ENCODE measurements at regions not wholly inside any gene's neighbourhood (a gene's known extent, or its start where the extent isn't known, plus 50 kb on each side); places are given as distances from the start of the nearest gene placed in this dataset.
A peak's percentile ranks its signal among the peaks of the same experiment; 100 is the strongest.

DNA sequence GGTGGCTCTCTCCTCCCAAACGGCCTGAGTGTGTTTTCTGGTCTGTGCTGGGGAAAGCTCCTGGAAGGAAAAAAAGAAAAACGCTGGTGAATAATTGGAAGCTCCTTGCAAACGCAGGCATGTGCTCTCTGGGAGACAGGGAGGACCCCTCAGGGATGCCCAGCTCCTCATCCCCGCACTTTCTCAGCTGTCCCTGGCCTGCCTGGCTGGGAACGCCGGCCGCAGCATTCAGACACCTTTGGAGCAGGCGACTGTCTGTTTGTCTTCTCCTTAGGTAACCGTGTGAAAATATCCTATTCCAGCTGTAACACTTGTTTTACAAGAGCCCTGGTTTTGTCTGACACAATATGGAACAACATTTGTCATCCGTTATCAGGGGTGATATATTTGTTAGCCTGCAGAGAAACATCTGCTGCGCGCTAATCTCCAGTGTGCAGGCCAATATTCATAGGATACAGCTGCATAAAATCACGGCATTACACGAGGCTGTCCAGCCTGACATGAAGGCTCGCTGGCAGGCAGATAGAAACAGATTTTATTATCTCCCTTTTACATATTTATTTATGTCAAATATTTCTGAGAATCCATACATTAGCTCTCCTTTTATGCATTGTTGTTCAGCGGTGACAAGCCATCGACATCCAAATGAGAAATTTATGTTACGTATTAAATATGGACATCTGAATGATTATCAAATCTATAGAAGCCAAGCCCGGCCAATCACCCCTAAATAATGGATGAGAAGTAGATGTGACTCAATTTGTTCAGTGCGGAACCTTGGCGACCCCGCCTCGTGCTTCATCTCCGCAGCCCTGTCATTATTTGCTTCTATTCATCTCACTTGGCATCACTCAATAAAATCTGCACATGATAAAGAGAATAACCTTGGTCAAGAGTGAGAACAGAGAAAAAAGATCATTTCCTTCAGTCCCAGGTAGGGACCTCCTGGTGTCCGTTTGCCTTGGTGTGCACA is 675.1 kb upstream of the SALL3 start:
- peaks cover 0 to 5% of the 10 kb centered on the region in 2 donors for H3K27me3 ChIP-seq
- H3K4me3 ChIP-seq, result no peak overlapping the region
- DNase-seq, result peak in 2 of 4 donors; percentile 54 to 60
- H3K27ac ChIP-seq, result no peak overlapping the region
- intact Hi-C loops (cut with DNase I), result no loop called here
- no peaks in the 10 kb centered on the region for H3K36me3 ChIP-seq
- H3K9me3 ChIP-seq, result no peaks in the 10 kb centered on the region
- no peaks in the 10 kb centered on the region for H3K4me1 ChIP-seq
- no peak for ATAC-seq
- TF ChIP-seq, protein P1, sequence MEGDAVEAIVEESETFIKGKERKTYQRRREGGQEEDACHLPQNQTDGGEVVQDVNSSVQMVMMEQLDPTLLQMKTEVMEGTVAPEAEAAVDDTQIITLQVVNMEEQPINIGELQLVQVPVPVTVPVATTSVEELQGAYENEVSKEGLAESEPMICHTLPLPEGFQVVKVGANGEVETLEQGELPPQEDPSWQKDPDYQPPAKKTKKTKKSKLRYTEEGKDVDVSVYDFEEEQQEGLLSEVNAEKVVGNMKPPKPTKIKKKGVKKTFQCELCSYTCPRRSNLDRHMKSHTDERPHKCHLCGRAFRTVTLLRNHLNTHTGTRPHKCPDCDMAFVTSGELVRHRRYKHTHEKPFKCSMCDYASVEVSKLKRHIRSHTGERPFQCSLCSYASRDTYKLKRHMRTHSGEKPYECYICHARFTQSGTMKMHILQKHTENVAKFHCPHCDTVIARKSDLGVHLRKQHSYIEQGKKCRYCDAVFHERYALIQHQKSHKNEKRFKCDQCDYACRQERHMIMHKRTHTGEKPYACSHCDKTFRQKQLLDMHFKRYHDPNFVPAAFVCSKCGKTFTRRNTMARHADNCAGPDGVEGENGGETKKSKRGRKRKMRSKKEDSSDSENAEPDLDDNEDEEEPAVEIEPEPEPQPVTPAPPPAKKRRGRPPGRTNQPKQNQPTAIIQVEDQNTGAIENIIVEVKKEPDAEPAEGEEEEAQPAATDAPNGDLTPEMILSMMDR (IDR thresholded peaks at IDR 0.05), result no peak

DNA sequence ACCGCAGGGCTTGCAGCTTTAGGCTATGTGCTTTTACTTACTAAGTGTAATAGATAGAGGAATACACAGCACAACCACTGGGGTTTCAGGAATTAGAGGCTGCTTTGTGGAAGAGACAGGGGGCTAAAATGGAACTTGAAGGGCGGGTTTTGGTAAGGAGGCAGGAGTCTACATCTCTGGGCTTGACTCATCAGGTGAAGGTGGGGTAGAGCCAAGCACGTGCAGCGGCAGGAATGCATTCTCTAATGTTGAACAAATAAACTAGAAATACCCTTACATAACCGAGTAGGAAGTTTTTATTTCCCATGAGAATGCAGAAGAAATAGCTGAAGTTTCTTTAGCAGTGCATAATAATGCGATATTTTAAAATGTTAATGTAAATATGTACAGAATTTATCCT is 673.8 kb upstream of the SALL3 start:
- DNase-seq, result no peak
- TF ChIP-seq, protein P1 (IDR thresholded peaks at IDR 0.05), result no peak
- Histone ChIP-seq H3K4me3 (no peak overlapping the region), H3K4me1 (no peaks in the 10 kb centered on the region), H3K36me3 (no peaks in the 10 kb centered on the region), H3K27me3 (peaks cover 0 to 7% of the 10 kb centered on the region in 2 donors), H3K9me3 (no peaks in the 10 kb centered on the region), H3K27ac (no peak overlapping the region)
- intact Hi-C loops (cut with DNase I), result no loop called here
- ATAC-seq, result peak; percentile 33

DNA sequence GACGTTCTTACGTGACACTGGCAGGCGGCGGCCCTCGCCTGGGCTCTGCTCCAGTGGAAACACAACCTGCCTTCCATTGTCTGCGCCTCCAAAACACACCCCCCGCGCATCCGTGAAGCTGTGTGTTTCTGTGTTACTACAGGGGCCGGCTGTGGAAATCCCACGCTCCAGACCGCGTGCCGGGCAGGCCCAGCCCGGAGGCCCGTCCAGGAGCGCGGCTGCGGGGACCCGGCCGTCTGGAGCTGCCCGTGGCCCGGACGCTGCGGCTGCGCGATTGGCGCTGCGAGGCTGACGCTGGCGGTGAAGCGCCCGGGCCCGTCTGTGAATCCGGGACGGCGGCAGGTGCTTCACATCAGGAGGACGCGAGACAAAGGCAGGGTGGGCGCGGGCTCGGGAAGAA is 670.3 kb upstream of the SALL3 start:
- Histone ChIP-seq H3K36me3 (no peaks in the 10 kb centered on the region), H3K27ac (no peak overlapping the region), H3K4me3 (no peak overlapping the region), H3K27me3 (peaks cover 0 to 7% of the 10 kb centered on the region in 2 donors), H3K9me3 (no peaks in the 10 kb centered on the region), H3K4me1 (no peaks in the 10 kb centered on the region)
- TF ChIP-seq, protein P1 (IDR thresholded peaks at IDR 0.05), result no peak
- ATAC-seq, result no peak
- DNase-seq, result peak in 1 of 4 donors; percentile 82
- intact Hi-C loops (cut with DNase I), result no loop called here

DNA sequence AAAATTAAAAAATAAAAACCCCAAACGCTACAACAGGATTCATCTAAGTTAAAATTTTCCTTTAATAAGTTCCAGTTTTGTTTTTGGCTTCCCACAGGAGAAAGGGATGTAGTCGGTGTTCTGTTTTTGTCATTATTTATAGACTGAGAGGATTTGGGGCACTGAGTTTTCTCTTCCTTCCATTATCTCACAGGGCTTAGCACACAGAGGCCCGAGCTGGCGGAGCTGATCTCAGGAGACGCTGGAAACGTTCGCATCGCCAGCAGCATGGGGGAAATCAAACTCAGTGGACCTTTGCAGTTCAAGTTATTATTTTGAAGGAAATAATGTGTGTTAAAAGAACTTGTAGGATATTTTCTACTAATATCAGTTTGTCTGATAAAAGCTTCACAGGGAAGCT is 669.7 kb upstream of the SALL3 start:
- H3K27me3 ChIP-seq, result peaks cover 0 to 7% of the 10 kb centered on the region in 2 donors
- H3K4me1 ChIP-seq, result no peaks in the 10 kb centered on the region
- TF ChIP-seq, protein P1 (IDR thresholded peaks at IDR 0.05), result no peak
- no peaks in the 10 kb centered on the region for H3K36me3 ChIP-seq
- DNase-seq, result no peak
- intact Hi-C loops (cut with DNase I), result no loop called here
- ATAC-seq, result no peak
- no peaks in the 10 kb centered on the region for H3K9me3 ChIP-seq
- no peak overlapping the region for H3K4me3 ChIP-seq
- no peak overlapping the region for H3K27ac ChIP-seq

DNA sequence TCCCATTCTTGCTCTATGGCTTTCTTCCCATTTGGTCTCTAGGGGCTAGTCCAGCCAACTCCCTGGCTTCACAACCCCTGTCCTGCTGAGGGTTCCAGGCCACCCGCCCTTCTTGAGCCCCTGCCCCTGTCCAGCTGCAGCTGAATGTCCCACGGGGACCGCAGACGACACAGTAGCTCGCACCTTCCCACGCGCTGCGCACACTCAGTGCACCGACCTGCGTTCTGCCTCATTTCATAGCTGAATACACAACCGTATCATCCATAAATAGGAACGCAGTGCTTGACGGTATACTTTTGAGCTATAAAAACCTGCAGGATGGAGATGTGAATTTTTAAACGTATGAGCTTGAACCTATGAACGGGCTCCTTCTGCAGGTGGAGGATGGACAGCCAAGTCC is 660.4 kb upstream of the SALL3 start:
- Histone ChIP-seq H3K27ac (no peak overlapping the region), H3K9me3 (no peaks in the 10 kb centered on the region), H3K4me1 (no peaks in the 10 kb centered on the region), H3K27me3 (no peaks in the 10 kb centered on the region), H3K36me3 (no peaks in the 10 kb centered on the region), H3K4me3 (no peak overlapping the region)
- ATAC-seq (no peak), DNase-seq (no peak)
- TF ChIP-seq, protein P1 (IDR thresholded peaks at IDR 0.05), result no peak
- intact Hi-C loops (cut with DNase I), result no loop called here

All from left lung (tissue), 4 donors.